Stimulated activated CD4-positive, alpha-beta T cell treated with anti-CD3 and anti-CD28 coated beads, Interleukin-15, amount 100 ng/mL, for 48 hours (primary cell): ENCODE measurements at regions not wholly inside any gene's neighbourhood (a gene's known extent, or its start where the extent isn't known, plus 50 kb on each side); places are given as distances from the start of the nearest gene placed in this dataset.

ENCODE experiments used
- DNase-seq, 2 donors: peaks; one replicate each; pipeline ENCODE4 v3.0.0-alpha.2; 2020; ENCODE audit warnings: low read depth in 2 of 2

DNA sequence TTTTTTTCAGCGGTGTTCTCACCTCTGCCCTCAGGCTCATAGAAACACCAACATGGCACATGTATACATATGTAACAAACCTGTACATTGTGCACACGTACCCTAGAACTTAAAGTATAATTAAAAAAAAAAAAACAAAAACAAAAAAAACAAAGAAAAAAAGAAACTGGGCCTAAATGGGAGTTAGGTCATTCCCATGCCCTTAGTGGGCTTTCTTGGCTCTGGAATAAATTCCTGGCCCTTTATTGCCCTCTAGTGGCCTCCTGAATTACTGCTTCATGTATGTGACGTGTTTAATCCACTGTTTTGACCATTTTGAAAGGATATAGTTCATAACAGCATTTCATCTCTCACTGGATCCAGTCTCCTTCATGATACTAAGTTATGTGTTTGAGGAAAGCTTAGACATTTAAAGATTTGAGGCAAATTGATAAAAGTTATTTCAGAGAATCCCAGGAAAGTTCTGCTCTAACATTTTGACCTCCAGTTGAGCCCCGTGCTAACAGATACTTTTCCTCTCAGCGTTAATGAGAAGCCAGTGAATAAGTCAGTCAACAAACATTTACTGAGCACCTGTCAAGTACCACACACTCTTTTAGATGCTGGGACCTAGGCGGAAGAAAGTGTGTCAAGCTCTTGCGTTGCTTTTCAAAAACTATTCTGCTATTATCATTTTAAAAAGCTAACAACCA, 54.7 kb upstream of the SYPL1 start:
- DNase-seq: no peak

DNA sequence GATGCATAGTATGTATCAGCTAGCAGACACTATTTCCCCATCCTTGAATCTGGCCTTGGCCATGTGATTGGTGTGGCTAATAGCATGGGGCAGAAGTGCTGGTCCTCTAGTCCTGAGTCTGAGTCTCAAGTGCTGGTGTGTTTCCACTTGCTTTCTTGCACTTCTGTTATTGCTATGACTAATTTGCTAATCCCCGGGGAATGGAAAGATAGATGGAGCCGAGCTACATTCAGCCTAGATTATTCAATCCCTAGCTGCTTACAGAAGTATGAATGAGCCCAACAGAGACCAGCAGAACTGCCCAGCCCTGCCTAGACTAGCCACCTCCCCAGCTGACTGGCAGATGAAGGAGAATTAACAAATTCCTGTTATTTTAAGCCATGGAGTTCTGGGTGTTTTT, 53.2 kb upstream of the SYPL1 start:
- DNase-seq: no peak

DNA sequence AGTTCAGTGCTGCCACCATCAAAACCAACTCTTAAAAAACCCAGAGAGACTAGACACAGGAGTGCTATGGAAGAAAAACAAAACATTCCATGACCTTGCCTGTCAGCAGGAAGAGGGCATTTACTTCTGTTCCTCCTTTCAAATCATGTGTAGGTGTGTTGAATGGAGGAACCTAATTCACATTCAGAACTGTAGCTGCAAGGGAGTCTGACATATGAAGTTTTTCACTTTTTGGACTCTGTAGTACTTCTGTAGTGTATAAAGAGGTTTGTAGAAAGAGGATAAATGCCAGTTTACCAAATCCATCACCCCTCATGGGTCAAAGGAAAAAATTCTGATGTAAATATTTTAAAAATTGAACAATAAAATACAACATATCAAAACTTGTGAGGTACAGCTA, 51.1 kb upstream of the SYPL1 start:
- DNase-seq: no peak
